ENCODE measurements at regions not wholly inside any gene's neighbourhood (a gene's known extent, or its start where the extent isn't known, plus 50 kb on each side); places are given as distances from the start of the nearest gene placed in this dataset.

DNA sequence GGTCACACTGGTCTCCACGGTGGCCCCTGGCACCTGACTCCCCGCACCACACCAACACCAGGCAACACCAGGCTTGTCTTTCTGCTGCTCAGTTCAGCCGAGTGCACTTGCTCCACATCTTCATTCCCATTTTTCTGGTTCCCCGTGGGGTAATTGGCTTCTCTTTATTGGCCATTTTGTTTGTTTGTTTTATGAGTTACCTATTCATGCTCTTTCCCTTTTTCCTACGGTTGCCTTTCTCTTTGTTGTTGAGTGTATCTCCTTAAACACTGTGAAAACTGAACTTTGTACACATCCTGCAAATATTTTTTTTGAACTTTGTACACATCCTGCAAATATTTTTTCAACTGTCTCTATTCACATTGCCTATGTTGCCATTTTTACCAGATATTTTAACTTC is 834.0 kb downstream of the BRD1 start (continued):
- TF ChIP-seq, protein P1, sequence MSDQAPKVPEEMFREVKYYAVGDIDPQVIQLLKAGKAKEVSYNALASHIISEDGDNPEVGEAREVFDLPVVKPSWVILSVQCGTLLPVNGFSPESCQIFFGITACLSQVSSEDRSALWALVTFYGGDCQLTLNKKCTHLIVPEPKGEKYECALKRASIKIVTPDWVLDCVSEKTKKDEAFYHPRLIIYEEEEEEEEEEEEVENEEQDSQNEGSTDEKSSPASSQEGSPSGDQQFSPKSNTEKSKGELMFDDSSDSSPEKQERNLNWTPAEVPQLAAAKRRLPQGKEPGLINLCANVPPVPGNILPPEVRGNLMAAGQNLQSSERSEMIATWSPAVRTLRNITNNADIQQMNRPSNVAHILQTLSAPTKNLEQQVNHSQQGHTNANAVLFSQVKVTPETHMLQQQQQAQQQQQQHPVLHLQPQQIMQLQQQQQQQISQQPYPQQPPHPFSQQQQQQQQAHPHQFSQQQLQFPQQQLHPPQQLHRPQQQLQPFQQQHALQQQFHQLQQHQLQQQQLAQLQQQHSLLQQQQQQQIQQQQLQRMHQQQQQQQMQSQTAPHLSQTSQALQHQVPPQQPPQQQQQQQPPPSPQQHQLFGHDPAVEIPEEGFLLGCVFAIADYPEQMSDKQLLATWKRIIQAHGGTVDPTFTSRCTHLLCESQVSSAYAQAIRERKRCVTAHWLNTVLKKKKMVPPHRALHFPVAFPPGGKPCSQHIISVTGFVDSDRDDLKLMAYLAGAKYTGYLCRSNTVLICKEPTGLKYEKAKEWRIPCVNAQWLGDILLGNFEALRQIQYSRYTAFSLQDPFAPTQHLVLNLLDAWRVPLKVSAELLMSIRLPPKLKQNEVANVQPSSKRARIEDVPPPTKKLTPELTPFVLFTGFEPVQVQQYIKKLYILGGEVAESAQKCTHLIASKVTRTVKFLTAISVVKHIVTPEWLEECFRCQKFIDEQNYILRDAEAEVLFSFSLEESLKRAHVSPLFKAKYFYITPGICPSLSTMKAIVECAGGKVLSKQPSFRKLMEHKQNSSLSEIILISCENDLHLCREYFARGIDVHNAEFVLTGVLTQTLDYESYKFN (CRISPR knock-in tag; conservative IDR thresholded peaks at IDR 0.05): peak; percentile 77
- TF ChIP-seq ATF1 (CRISPR knock-in tag; IDR thresholded peaks at IDR 0.05) (no peak), TEAD2 (CRISPR knock-in tag; IDR thresholded peaks at IDR 0.05) (no peak), ZBTB38 (CRISPR knock-in tag; IDR thresholded peaks at IDR 0.05) (no peak), RNF2 (conservative IDR thresholded peaks at IDR 0.05; ENCODE audit: low read depth) (no peak), TARDBP (CRISPR knock-in tag; IDR thresholded peaks at IDR 0.05) (peak; percentile 43; the same call in 1 of the 2 replicates), BORCS8-MEF2B (CRISPR knock-in tag; IDR thresholded peaks at IDR 0.05) (no peak), ZNF670 (CRISPR knock-in tag; IDR thresholded peaks at IDR 0.05; ENCODE audit: borderline replicate concordance) (no peak), NFKB2 (CRISPR knock-in tag; IDR thresholded peaks at IDR 0.05; ENCODE audit: borderline replicate concordance) (no peak), SSRP1 (CRISPR knock-in tag; IDR thresholded peaks at IDR 0.05) (no peak), ZNF558 (CRISPR knock-in tag; IDR thresholded peaks at IDR 0.05; ENCODE audit: borderline replicate concordance) (no peak; the same call in 1 of the 2 replicates), KLF15 (CRISPR knock-in tag; IDR thresholded peaks at IDR 0.05; ENCODE audit: borderline replicate concordance) (no peak), ZNF552 (CRISPR knock-in tag; IDR thresholded peaks at IDR 0.05; ENCODE audit: borderline replicate concordance) (no peak), RXRB (CRISPR knock-in tag; IDR thresholded peaks at IDR 0.05; ENCODE audit: borderline replicate concordance) (peak; percentile 41; the same call in 1 of the 2 replicates), MLLT10 (CRISPR knock-in tag; IDR thresholded peaks at IDR 0.05) (no peak)
- TF ChIP-seq, protein P2, sequence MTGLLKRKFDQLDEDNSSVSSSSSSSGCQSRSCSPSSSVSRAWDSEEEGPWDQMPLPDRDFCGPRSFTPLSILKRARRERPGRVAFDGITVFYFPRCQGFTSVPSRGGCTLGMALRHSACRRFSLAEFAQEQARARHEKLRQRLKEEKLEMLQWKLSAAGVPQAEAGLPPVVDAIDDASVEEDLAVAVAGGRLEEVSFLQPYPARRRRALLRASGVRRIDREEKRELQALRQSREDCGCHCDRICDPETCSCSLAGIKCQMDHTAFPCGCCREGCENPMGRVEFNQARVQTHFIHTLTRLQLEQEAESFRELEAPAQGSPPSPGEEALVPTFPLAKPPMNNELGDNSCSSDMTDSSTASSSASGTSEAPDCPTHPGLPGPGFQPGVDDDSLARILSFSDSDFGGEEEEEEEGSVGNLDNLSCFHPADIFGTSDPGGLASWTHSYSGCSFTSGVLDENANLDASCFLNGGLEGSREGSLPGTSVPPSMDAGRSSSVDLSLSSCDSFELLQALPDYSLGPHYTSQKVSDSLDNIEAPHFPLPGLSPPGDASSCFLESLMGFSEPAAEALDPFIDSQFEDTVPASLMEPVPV (CRISPR knock-in tag; IDR thresholded peaks at IDR 0.05): no peak
- TF ChIP-seq, protein P3, sequence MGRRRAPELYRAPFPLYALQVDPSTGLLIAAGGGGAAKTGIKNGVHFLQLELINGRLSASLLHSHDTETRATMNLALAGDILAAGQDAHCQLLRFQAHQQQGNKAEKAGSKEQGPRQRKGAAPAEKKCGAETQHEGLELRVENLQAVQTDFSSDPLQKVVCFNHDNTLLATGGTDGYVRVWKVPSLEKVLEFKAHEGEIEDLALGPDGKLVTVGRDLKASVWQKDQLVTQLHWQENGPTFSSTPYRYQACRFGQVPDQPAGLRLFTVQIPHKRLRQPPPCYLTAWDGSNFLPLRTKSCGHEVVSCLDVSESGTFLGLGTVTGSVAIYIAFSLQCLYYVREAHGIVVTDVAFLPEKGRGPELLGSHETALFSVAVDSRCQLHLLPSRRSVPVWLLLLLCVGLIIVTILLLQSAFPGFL (CRISPR knock-in tag; IDR thresholded peaks at IDR 0.05): no peak
- TF ChIP-seq, protein P4, sequence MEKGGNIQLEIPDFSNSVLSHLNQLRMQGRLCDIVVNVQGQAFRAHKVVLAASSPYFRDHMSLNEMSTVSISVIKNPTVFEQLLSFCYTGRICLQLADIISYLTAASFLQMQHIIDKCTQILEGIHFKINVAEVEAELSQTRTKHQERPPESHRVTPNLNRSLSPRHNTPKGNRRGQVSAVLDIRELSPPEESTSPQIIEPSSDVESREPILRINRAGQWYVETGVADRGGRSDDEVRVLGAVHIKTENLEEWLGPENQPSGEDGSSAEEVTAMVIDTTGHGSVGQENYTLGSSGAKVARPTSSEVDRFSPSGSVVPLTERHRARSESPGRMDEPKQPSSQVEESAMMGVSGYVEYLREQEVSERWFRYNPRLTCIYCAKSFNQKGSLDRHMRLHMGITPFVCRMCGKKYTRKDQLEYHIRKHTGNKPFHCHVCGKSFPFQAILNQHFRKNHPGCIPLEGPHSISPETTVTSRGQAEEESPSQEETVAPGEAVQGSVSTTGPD (CRISPR knock-in tag; IDR thresholded peaks at IDR 0.05): no peak
- TF ChIP-seq, protein P5, sequence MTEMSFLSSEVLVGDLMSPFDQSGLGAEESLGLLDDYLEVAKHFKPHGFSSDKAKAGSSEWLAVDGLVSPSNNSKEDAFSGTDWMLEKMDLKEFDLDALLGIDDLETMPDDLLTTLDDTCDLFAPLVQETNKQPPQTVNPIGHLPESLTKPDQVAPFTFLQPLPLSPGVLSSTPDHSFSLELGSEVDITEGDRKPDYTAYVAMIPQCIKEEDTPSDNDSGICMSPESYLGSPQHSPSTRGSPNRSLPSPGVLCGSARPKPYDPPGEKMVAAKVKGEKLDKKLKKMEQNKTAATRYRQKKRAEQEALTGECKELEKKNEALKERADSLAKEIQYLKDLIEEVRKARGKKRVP (CRISPR knock-in tag; IDR thresholded peaks at IDR 0.05): no peak
- TF ChIP-seq, protein P6, sequence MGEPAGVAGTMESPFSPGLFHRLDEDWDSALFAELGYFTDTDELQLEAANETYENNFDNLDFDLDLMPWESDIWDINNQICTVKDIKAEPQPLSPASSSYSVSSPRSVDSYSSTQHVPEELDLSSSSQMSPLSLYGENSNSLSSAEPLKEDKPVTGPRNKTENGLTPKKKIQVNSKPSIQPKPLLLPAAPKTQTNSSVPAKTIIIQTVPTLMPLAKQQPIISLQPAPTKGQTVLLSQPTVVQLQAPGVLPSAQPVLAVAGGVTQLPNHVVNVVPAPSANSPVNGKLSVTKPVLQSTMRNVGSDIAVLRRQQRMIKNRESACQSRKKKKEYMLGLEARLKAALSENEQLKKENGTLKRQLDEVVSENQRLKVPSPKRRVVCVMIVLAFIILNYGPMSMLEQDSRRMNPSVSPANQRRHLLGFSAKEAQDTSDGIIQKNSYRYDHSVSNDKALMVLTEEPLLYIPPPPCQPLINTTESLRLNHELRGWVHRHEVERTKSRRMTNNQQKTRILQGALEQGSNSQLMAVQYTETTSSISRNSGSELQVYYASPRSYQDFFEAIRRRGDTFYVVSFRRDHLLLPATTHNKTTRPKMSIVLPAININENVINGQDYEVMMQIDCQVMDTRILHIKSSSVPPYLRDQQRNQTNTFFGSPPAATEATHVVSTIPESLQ (CRISPR knock-in tag; conservative IDR thresholded peaks at IDR 0.05): no peak

All from HepG2 (cell line).